HT1080 (cell line): ENCODE measurements at regions not wholly inside any gene's neighbourhood (a gene's known extent, or its start where the extent isn't known, plus 50 kb on each side); places are given as distances from the start of the nearest gene placed in this dataset. TPM values are rescaled to one million over a fixed set of nuclear protein-coding genes. Genes with fewer than 3 reads are reported as not detected.

Experiments used
- DNase-seq: peaks from one replicate; pipeline ENCODE4 v3.0.0-alpha.2; 2015; ENCODE audit warnings: low read depth
- small RNA-seq: library from RNA; depleted of rRNA; stranded (forward); fragments of <200 nt; gene quantifications from one replicate; pipeline ENCODE3, GENCODE V24; 2014

DNA sequence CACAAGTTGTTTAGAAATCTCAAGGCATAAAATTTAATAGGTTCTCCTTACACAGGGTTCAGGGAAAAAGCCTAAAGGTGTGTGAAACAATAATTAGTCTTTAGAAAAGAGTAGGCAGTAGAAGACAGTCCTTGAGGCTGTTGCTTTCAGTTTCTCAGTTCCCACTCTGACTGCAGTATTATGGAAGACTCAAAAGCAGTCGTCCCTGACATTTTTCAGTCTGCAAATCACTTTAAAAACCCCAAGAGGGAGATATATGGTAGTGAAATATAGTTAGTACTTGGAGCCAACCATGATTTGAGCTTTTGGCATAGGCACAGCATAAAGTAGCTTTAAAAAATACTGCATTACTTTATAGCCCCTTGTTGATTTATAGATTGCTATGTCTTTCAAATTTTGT is 299.7 kb downstream of the OLFM3 start:
- DNase-seq: peak; percentile 18

GRCh38 chr1:101698681-101699080 is 298.0 kb downstream of the OLFM3 start:
- no peak for DNase-seq

- no peak for DNase-seq
Measured at GRCh38 chr1:101704895-101705294, 291.8 kb downstream of the OLFM3 start.

DNA sequence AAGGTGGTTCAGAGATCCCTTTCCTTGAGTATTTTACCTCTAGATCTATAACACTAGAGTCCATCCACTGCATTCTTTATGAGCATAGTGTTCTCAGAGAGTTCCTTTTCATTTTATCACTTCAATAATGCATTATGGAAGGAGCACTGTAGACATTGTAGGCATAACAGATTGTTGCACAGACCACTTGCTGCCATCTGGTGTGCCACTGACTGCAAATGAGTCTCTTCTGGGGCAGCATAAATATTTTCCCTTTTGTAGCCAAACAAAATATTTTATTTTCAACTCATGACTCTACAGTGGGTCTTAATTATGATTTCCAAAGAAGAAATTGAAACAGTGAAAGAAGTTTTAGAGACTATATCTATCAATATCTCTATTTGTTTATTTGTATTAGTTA is 290.4 kb downstream of the OLFM3 start:
- DNase-seq: no peak

DNA sequence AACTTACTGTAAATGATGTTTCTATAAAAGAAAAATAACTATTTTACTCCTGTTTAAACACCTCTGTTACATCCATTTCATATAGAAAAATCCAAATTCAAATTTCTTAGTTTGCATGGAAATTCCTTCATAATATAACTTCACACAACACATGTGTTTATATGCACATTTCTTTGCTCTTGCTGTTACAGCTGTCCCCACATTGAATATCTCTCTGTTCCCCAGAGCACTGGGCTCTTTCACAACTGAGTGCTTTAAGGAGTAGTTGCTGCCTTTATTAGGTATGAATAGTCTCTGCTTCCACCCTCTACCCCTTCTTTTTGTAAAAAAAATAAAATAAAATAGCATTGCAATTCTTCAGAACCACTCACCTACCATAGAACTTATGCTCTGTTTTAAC is 287.0 kb downstream of the OLFM3 start:
- no peak for DNase-seq

DNA sequence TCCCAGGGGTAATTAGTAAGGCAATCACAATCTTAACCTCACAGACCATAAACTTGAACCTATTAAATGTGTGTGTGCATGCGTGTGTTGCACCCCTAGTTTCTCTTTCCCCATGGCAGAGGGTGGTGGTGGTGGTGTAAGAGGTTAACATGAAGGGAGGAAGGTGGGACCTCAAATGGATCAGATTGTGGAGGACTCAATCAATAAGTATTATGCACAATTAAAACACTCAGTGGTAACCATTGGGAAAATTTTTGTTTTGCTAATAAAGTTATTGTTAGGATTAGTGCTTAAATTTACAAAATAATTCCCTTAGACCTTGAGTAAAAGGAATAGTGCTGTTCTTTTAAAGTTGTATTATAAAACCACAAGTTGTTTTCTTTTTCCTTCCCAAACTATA is 283.0 kb downstream of the OLFM3 start:
- no peak for DNase-seq

- no peak for DNase-seq
Measured at GRCh38 chr1:101723415-101723814, 273.3 kb downstream of the OLFM3 start.

DNA sequence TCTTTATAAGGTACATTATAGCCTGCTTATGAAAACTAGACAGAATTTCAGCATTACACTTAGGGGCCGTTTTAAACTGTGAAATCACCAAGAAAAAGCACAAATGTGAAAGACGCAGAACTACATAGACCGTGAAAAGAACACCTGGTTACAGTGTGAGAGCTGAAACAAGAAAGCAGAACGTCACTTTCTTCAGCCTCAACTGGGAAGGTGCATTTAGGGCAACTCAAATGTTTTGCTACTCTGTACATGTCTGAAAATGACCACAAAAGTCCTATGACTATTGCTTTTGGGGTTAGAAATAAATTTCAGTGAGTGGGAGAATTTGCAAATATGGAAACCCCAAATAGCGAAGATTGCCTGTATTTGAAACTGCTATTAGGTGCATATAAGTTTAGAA is 268.7 kb downstream of the OLFM3 start:
- no peak for DNase-seq

GRCh38 chr1:101730559-101730958 is 266.2 kb downstream of the OLFM3 start:
- no peak for DNase-seq

DNA sequence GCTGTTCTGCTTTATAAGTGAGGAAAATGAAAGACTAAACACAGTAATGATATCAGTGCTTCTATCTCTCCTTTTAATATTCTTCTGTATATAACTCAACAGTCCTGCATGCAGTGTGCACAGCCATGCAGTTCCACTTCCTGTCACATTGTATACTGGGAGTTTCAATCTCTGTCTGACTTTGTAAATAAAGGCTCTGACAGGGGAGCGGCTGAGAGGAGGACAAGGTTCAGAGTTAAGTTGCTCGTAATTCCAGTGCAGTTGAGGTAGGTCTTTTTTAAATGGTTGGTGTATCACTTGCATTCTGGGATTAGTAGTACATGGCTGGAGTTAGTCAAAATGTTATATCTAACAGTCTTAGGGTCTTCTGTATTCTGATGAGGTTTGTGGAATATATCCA is 264.5 kb downstream of the OLFM3 start:
- no peak for DNase-seq

DNA sequence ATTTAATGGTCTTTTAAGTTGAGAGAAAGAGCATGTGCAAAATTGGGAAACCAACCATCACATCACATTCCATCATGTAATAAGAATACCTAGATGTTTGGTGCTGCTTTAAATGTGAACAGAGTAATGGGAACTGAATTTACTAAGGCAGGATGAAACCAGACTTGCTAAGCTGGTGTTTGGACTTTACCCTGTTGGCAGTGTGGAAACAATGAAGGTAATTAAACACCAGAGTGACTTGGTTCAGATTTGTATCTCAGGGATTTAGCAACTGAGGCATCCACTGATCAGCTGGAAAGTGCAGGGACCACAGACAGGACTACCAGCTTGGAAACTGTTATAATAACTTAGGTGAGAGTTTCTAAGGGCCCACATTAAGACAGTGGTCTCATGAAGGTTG is 263.4 kb downstream of the OLFM3 start:
- DNase-seq: no peak

DNA sequence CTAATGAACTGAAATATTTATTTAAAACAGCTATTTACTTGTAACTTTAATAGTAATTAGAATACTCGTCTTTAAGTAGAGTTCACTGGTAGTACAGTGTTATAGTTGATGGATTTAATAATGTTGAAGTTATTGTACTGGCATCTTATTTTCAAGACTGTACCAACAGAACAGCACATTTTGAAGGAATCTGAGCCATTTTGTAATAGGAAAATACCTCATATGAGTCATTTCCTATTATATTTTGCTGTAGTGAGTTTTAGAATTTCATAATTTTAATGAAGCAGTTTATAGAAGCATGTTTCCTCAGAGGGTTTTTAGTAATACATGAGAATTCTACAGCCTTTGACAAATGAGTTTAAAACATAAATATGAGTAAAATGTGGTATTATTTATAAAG is 258.3 kb downstream of the OLFM3 start:
- peak; percentile 59 for DNase-seq

DNA sequence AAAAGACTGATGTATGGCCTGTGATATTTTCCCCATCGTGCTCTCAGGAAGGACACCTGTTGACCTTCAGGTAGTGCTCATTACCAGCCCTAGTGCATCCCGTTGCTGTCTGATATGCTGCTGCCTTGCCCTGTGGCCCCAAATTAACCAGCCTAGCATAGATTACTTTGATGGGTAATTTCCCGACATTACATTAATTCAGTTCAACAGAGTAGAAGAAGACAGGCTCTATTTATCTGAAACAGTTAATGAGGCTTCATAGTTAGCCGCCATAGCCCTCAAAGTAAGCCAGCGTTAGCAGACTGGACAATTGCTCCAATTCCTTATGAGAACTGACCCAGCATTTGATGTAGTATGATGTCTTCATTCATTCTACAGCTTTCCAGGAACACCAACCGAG is 257.6 kb downstream of the OLFM3 start:
- no peak for DNase-seq

DNA sequence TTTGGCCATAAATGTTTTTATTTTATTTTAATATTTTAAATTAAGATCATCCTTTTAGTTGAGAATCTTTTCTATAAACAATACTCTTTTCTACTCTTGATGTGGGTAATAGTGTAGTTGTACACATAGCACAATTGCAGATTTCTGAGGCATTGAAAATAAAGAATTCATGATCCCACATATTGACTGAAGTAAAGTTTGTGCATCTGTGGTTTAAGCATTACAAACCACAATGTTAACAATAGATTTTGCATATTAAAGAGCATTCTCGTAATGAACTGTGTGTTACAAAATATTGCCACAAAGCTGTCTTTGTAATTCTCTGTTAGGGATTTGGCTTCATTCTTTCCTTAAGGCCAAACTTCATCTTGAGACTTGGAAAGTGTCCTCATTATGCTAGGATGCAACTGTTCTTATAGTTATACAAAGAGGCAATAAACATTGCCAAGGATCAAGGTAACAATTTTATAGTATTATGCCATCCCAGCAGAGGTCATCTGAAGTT is 256.8 kb downstream of the OLFM3 start:
- DNase-seq: no peak

- no peak for DNase-seq
Measured at GRCh38 chr1:101741910-101742309, 254.8 kb downstream of the OLFM3 start.

DNA sequence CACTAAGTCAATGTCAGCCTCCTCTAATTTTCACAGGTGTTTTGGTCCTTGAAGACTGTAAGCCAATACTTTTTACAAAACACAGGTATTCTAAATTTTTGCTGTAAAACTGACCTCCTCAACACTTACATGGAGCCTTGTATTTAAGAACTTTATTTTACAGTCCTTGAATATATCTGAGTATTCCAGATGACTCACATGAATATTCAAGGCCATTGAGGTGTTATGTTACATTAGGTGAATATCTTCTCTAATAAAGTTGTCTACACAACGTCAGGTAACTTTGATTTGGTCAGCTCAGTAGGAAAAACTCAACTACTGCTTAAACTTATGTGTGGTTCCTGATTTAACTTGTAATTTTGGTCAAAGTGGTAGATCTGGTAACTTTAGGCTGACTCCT is 254.2 kb downstream of the OLFM3 start:
- no peak for DNase-seq

DNA sequence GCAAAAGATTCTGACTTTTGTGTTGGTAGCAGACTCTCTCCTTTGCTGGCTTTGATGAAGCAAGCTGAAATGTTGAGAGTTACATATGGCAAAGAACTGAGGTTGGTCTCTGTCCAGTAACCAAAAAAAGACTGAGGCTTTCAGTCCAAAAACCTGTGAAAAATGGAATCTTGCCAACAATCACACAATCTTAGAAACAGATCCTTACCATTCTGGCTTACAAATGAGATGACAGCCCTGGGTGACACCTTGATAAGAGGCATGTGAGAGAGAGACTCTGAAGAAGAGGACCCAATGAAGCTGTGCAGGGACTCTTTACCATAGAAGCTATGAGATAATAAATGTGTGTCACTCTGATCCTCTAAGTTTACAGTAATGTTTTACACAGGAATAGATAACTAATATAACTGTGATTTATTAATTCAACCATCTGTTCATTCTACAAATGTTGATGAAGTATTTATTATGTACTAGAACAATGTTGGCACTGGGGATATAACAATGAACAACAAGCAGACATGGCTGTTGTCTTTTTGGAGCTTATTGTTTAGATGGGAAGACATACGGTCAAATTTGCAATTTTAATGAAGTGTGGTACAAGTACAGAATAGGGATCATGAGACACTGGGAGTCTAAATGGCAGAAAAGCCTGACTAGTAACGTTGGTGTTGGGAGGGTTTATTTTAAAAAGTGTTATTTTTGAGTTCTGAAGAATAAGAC is 251.0 kb downstream of the OLFM3 start:
- DNase-seq: no peak

DNA sequence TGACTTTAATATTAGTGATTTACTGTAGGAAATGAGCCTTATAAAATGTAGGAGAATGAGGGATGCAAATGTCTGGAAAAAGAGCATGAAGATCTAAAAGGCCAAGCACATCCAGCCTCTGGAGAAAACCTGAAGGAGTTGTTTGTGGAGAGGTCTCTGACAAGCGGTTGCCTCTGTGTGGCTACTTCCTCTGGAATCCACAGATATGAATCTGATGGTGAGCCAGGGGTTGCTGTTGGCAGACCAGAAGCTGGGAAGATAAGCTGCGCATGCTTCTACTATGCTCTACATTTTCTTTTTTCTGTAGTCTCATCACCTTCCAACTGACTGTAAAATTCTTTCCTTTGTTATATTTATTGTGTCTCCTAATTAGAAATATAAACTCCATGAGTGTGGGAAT is 248.6 kb downstream of the OLFM3 start:
- DNase-seq: no peak

Small RNAs in the stretch of these regions (small RNA-seq; reads per million reads assigned to genes)
- gene RNU6-965P: not detected
